22Rv1 (cell line): ENCODE measurements at regions not wholly inside any gene's neighbourhood (a gene's known extent, or its start where the extent isn't known, plus 50 kb on each side); places are given as distances from the start of the nearest gene placed in this dataset.

Experiments used
- CTCF ChIP-seq: fragments of 450-650 bp; IDR thresholded peaks from 2 replicates; pipeline ENCODE4 v1.5.1; 2017; ENCODE audit warnings: mild to moderate bottlenecking
- ZFX ChIP-seq: fragments of 450-650 bp; IDR thresholded peaks from 2 replicates; pipeline ENCODE4 v1.6.1; 2017; ENCODE audit warnings: antibody characterized with exemption, borderline replicate concordance

- no peak for TF ChIP-seq CTCF
- TF ChIP-seq ZFX, result no peak
Observed at GRCh38 chr1:5709461-5709975, 282.7 kb downstream of the NPHP4 start.
